ENCODE measurements at regions not wholly inside any gene's neighbourhood (a gene's known extent, or its start where the extent isn't known, plus 50 kb on each side); places are given as distances from the start of the nearest gene placed in this dataset.

- no peak for DNase-seq (ENCODE audit: extremely low read depth, low read depth)
- TF ChIP-seq, protein P1, sequence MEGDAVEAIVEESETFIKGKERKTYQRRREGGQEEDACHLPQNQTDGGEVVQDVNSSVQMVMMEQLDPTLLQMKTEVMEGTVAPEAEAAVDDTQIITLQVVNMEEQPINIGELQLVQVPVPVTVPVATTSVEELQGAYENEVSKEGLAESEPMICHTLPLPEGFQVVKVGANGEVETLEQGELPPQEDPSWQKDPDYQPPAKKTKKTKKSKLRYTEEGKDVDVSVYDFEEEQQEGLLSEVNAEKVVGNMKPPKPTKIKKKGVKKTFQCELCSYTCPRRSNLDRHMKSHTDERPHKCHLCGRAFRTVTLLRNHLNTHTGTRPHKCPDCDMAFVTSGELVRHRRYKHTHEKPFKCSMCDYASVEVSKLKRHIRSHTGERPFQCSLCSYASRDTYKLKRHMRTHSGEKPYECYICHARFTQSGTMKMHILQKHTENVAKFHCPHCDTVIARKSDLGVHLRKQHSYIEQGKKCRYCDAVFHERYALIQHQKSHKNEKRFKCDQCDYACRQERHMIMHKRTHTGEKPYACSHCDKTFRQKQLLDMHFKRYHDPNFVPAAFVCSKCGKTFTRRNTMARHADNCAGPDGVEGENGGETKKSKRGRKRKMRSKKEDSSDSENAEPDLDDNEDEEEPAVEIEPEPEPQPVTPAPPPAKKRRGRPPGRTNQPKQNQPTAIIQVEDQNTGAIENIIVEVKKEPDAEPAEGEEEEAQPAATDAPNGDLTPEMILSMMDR (IDR thresholded peaks at IDR 0.05; ENCODE audit: low read depth, low read length, missing control alignments), result no peak
- H3K4me3 ChIP-seq (replicated peaks; ENCODE audit: low read depth, low read length), result no peak overlapping the region
These were observed 631.1 kb upstream of the TENM3 start for GRCh38 chr4:181611946-181612600.

DNA sequence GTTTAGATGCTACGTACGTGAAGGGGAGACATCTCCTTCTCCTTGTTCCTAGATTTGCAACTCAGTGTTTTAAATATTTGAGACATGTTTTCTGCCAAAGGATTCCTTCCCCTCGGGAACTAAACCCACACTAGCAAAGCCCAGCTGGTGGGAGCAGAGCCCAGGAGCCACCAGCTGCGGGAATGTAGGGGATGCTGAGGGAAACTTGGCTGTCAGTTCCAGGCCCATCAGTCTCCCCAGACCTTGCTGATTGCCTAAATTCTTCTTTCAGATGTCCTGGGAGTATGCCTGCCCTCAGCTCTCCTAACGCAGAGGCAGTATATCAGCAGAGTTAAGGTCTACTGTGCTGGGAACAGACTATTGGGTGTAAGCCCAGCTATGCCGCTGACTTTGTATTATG lies 630.0 kb upstream of the TENM3 start:
- TF ChIP-seq, protein P1 (IDR thresholded peaks at IDR 0.05; ENCODE audit: low read depth, low read length, missing control alignments), result no peak
- no peak overlapping the region for H3K4me3 ChIP-seq (replicated peaks; ENCODE audit: low read depth, low read length)
- no peak for DNase-seq (ENCODE audit: extremely low read depth, low read depth)

- TF ChIP-seq, protein P1 (IDR thresholded peaks at IDR 0.05; ENCODE audit: low read depth, low read length, missing control alignments), result no peak
- no peak for DNase-seq (ENCODE audit: extremely low read depth, low read depth)
- no peak overlapping the region for H3K4me3 ChIP-seq (replicated peaks; ENCODE audit: low read depth, low read length)
These were observed 625.1 kb upstream of the TENM3 start for GRCh38 chr4:181618038-181618618.

- TF ChIP-seq, protein P1 (IDR thresholded peaks at IDR 0.05; ENCODE audit: low read depth, low read length, missing control alignments), result no peak
- DNase-seq (ENCODE audit: extremely low read depth, low read depth), result no peak
- H3K4me3 ChIP-seq (replicated peaks; ENCODE audit: low read depth, low read length), result no peak overlapping the region
These were observed 624.3 kb upstream of the TENM3 start for GRCh38 chr4:181618896-181619295.

GRCh38 chr4:181619651-181620050 lies 623.6 kb upstream of the TENM3 start:
- H3K4me3 ChIP-seq (replicated peaks; ENCODE audit: low read depth, low read length), result no peak overlapping the region
- TF ChIP-seq, protein P1 (IDR thresholded peaks at IDR 0.05; ENCODE audit: low read depth, low read length, missing control alignments), result no peak
- no peak for DNase-seq (ENCODE audit: extremely low read depth, low read depth)

- no peak overlapping the region for H3K4me3 ChIP-seq (replicated peaks; ENCODE audit: low read depth, low read length)
- DNase-seq (ENCODE audit: extremely low read depth, low read depth), result no peak
- TF ChIP-seq, protein P1 (IDR thresholded peaks at IDR 0.05; ENCODE audit: low read depth, low read length, missing control alignments), result no peak
These were observed 605.8 kb upstream of the TENM3 start for GRCh38 chr4:181637186-181638105.

Data from HFF-Myc (cell line).